ENCODE measurements at regions not wholly inside any gene's neighbourhood (a gene's known extent, or its start where the extent isn't known, plus 50 kb on each side); places are given as distances from the start of the nearest gene placed in this dataset.

DNA sequence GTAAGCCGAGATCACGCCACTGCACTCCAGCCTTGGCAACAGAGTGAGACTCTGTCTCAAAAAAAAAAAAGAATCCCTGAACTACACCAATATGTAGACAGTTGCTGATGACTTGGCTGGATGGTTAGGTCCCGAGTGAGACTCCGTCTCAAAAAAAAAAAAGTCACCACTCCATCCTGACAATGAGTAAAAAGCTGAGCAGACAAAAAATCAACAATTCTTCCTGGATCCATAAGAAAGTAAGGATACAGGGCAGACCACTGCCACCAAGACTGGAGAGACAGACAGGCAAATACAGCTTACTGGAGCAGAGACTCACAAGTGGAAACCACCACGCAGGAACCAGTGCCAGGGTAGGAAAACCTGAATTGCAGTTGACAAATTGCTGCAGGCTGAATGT, 67.1 kb upstream of the ERCC4 start:
- TF ChIP-seq TAF1 (IDR thresholded peaks at IDR 0.05; ENCODE audit: control insufficient read depth, extremely low read depth, insufficient read depth, low read length, severe bottlenecking) (no peak), ZFP36 (IDR thresholded peaks at IDR 0.05; ENCODE audit: low read depth, low read length, partially characterized antibody) (no peak), MAFK (IDR thresholded peaks at IDR 0.05; ENCODE audit: low read length) (no peak), CHD1 (IDR thresholded peaks at IDR 0.05; ENCODE audit: low read length) (no peak), BRF1 (IDR thresholded peaks at IDR 0.05; ENCODE audit: borderline replicate concordance, extremely low read depth, insufficient read length) (no peak), ZFX (CRISPR knock-in tag; IDR thresholded peaks at IDR 0.05) (no peak), TBP (optimal IDR thresholded peaks at IDR 0.05; ENCODE audit: low read depth, low read length) (no peak)
- TF ChIP-seq, protein P1, sequence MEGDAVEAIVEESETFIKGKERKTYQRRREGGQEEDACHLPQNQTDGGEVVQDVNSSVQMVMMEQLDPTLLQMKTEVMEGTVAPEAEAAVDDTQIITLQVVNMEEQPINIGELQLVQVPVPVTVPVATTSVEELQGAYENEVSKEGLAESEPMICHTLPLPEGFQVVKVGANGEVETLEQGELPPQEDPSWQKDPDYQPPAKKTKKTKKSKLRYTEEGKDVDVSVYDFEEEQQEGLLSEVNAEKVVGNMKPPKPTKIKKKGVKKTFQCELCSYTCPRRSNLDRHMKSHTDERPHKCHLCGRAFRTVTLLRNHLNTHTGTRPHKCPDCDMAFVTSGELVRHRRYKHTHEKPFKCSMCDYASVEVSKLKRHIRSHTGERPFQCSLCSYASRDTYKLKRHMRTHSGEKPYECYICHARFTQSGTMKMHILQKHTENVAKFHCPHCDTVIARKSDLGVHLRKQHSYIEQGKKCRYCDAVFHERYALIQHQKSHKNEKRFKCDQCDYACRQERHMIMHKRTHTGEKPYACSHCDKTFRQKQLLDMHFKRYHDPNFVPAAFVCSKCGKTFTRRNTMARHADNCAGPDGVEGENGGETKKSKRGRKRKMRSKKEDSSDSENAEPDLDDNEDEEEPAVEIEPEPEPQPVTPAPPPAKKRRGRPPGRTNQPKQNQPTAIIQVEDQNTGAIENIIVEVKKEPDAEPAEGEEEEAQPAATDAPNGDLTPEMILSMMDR (IDR thresholded peaks at IDR 0.05 in 2 of 3, conservative IDR thresholded peaks at IDR 0.05 in 1 of 3; ENCODE audit: insufficient read depth in 2 of 3, low read depth in 1 of 3, low read length in 3 of 3) = no peak
- TF ChIP-seq, protein P2, sequence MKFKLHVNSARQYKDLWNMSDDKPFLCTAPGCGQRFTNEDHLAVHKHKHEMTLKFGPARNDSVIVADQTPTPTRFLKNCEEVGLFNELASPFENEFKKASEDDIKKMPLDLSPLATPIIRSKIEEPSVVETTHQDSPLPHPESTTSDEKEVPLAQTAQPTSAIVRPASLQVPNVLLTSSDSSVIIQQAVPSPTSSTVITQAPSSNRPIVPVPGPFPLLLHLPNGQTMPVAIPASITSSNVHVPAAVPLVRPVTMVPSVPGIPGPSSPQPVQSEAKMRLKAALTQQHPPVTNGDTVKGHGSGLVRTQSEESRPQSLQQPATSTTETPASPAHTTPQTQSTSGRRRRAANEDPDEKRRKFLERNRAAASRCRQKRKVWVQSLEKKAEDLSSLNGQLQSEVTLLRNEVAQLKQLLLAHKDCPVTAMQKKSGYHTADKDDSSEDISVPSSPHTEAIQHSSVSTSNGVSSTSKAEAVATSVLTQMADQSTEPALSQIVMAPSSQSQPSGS (CRISPR knock-in tag; IDR thresholded peaks at IDR 0.05) = no peak
- TF ChIP-seq, protein P3, sequence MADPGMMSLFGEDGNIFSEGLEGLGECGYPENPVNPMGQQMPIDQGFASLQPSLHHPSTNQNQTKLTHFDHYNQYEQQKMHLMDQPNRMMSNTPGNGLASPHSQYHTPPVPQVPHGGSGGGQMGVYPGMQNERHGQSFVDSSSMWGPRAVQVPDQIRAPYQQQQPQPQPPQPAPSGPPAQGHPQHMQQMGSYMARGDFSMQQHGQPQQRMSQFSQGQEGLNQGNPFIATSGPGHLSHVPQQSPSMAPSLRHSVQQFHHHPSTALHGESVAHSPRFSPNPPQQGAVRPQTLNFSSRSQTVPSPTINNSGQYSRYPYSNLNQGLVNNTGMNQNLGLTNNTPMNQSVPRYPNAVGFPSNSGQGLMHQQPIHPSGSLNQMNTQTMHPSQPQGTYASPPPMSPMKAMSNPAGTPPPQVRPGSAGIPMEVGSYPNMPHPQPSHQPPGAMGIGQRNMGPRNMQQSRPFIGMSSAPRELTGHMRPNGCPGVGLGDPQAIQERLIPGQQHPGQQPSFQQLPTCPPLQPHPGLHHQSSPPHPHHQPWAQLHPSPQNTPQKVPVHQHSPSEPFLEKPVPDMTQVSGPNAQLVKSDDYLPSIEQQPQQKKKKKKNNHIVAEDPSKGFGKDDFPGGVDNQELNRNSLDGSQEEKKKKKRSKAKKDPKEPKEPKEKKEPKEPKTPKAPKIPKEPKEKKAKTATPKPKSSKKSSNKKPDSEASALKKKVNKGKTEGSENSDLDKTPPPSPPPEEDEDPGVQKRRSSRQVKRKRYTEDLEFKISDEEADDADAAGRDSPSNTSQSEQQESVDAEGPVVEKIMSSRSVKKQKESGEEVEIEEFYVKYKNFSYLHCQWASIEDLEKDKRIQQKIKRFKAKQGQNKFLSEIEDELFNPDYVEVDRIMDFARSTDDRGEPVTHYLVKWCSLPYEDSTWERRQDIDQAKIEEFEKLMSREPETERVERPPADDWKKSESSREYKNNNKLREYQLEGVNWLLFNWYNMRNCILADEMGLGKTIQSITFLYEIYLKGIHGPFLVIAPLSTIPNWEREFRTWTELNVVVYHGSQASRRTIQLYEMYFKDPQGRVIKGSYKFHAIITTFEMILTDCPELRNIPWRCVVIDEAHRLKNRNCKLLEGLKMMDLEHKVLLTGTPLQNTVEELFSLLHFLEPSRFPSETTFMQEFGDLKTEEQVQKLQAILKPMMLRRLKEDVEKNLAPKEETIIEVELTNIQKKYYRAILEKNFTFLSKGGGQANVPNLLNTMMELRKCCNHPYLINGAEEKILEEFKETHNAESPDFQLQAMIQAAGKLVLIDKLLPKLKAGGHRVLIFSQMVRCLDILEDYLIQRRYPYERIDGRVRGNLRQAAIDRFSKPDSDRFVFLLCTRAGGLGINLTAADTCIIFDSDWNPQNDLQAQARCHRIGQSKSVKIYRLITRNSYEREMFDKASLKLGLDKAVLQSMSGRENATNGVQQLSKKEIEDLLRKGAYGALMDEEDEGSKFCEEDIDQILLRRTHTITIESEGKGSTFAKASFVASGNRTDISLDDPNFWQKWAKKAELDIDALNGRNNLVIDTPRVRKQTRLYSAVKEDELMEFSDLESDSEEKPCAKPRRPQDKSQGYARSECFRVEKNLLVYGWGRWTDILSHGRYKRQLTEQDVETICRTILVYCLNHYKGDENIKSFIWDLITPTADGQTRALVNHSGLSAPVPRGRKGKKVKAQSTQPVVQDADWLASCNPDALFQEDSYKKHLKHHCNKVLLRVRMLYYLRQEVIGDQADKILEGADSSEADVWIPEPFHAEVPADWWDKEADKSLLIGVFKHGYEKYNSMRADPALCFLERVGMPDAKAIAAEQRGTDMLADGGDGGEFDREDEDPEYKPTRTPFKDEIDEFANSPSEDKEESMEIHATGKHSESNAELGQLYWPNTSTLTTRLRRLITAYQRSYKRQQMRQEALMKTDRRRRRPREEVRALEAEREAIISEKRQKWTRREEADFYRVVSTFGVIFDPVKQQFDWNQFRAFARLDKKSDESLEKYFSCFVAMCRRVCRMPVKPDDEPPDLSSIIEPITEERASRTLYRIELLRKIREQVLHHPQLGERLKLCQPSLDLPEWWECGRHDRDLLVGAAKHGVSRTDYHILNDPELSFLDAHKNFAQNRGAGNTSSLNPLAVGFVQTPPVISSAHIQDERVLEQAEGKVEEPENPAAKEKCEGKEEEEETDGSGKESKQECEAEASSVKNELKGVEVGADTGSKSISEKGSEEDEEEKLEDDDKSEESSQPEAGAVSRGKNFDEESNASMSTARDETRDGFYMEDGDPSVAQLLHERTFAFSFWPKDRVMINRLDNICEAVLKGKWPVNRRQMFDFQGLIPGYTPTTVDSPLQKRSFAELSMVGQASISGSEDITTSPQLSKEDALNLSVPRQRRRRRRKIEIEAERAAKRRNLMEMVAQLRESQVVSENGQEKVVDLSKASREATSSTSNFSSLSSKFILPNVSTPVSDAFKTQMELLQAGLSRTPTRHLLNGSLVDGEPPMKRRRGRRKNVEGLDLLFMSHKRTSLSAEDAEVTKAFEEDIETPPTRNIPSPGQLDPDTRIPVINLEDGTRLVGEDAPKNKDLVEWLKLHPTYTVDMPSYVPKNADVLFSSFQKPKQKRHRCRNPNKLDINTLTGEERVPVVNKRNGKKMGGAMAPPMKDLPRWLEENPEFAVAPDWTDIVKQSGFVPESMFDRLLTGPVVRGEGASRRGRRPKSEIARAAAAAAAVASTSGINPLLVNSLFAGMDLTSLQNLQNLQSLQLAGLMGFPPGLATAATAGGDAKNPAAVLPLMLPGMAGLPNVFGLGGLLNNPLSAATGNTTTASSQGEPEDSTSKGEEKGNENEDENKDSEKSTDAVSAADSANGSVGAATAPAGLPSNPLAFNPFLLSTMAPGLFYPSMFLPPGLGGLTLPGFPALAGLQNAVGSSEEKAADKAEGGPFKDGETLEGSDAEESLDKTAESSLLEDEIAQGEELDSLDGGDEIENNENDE (IDR thresholded peaks at IDR 0.05; ENCODE audit: low read depth, low read length) = no peak
